Astrocyte (in vitro differentiated cells and primary cell): ENCODE measurements at regions not wholly inside any gene's neighbourhood (a gene's known extent, or its start where the extent isn't known, plus 50 kb on each side); places are given as distances from the start of the nearest gene placed in this dataset.
"Not testable (repeated sequence)": the region's sequence is repeated elsewhere in the genome, so short reads cannot be mapped to it uniquely, and the experiment has no call there.

Source experiments
- EZH2 ChIP-seq: IDR thresholded peaks from 2 replicates; pipeline ENCODE4 v1.6.1; 2012; ENCODE audit warnings: mild to moderate bottlenecking, low read length, inconsistent platforms; ENCODE audit not compliant: insufficient read depth
- TF ChIP-seq, protein P1 (sequence below): IDR thresholded peaks from 2 replicates; pipeline ENCODE4 v1.5.1; 2011; ENCODE audit warnings: low read depth, mild to moderate bottlenecking, inconsistent platforms, low read length, moderate library complexity; ENCODE audit not compliant: insufficient read depth

- TF ChIP-seq, protein P1, sequence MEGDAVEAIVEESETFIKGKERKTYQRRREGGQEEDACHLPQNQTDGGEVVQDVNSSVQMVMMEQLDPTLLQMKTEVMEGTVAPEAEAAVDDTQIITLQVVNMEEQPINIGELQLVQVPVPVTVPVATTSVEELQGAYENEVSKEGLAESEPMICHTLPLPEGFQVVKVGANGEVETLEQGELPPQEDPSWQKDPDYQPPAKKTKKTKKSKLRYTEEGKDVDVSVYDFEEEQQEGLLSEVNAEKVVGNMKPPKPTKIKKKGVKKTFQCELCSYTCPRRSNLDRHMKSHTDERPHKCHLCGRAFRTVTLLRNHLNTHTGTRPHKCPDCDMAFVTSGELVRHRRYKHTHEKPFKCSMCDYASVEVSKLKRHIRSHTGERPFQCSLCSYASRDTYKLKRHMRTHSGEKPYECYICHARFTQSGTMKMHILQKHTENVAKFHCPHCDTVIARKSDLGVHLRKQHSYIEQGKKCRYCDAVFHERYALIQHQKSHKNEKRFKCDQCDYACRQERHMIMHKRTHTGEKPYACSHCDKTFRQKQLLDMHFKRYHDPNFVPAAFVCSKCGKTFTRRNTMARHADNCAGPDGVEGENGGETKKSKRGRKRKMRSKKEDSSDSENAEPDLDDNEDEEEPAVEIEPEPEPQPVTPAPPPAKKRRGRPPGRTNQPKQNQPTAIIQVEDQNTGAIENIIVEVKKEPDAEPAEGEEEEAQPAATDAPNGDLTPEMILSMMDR: not testable (repeated sequence)
- not testable (repeated sequence) for TF ChIP-seq EZH2
Observed at GRCh38 chr9:41034699-41035197, 93.7 kb downstream of the FOXD4L6 start.
